GM12878 (cell line): ENCODE measurements at regions not wholly inside any gene's neighbourhood (a gene's known extent, or its start where the extent isn't known, plus 50 kb on each side); places are given as distances from the start of the nearest gene placed in this dataset.

Source experiments
- ATAC-seq: fragments of 200-7000 bp; cut with Tn5 transposase; 3 replicates; pipeline ENCODE4 v1.9.1; 2020; ENCODE audit warnings: mild to moderate bottlenecking, moderate library complexity
- BruUV-seq: library from RNA; stranded (reverse); fragments of 400-500 nt; replicated peaks from 2 replicates; lab custom pipeline; 2021; lab: Mats Ljungman, UMichigan
- CTCF ChIA-PET: fragments of 300-600 bp; sonication (Branson Sonifier 250); formaldehyde crosslinking; extraction: SDS; loops from one replicate; lab custom pipeline; 2021; ENCODE audit warnings: inconsistent platforms; lab: Yijun Ruan, JAX
- POLR2A ChIA-PET: fragments of 350-600 bp; formaldehyde crosslinking; extraction: SDS; loops from one replicate; lab custom pipeline; 2021; ENCODE audit warnings: inconsistent platforms; lab: Charles Lee
- RAD21 ChIA-PET: fragments of 300-600 bp; sonication (Branson Sonifier 250); formaldehyde crosslinking; loops from one replicate; lab custom pipeline; 2023; ENCODE audit warnings: antibody characterized with exemption; ENCODE audit not compliant: unreplicated experiment; lab: Charles Lee
- SMC1A ChIA-PET: fragments of 300-600 bp; sonication (Branson Sonifier 250); formaldehyde crosslinking; loops from one replicate; lab custom pipeline; 2023; ENCODE audit not compliant: unreplicated experiment, uncharacterized antibody; lab: Charles Lee
- DNase-seq: peaks from one replicate; pipeline ENCODE4 v3.0.0-alpha.2; 2011; ENCODE audit warnings: low read depth, low spot score
- FAIRE-seq: peaks from 3 replicates; lab custom pipeline; 2011; peaks lifted over from hg19 to GRCh38; lab: Jason Lieb, UNC
- H2AFZ ChIP-seq: 2 replicates; pipeline ENCODE4 v1.6.0; 2011; ENCODE audit warnings: low read depth, low read length, control low read depth; ENCODE audit not compliant: control insufficient read depth
- H3K27ac ChIP-seq: 2 replicates; pipeline ENCODE4 v1.5.1; 2011; ENCODE audit warnings: control low read depth; ENCODE audit not compliant: control insufficient read depth, insufficient read depth
- H3K27me3 ChIP-seq, 2 experiments: replicated peaks in 1 of 2; 2 replicates each; pipeline versions ENCODE4 v1.6.0 to v1.6.1; 2011; ENCODE audit warnings: low read length in 1 of 2; ENCODE audit not compliant: control insufficient read depth in 2 of 2, insufficient read depth in 2 of 2
- H3K36me3 ChIP-seq, 2 experiments: 2 replicates each; pipeline ENCODE4 v1.5.1; 2011; ENCODE audit warnings: low read length in 1 of 2; ENCODE audit not compliant: control insufficient read depth in 2 of 2, insufficient read depth in 2 of 2
- H3K4me1 ChIP-seq: 2 replicates; pipeline ENCODE4 v1.6.1; 2011; ENCODE audit warnings: mild to moderate bottlenecking, low read length, moderate library complexity, mixed read lengths; ENCODE audit not compliant: control insufficient read depth, insufficient read depth
- H3K4me2 ChIP-seq: 2 replicates; pipeline ENCODE4 v1.6.0; 2011; ENCODE audit warnings: control low read depth; ENCODE audit not compliant: control insufficient read depth, insufficient read depth
- H3K4me3 ChIP-seq: fragments of 200-600 bp; sonication (generic); 2 replicates; pipeline ENCODE4 v1.5.1; 2016
- H3K79me2 ChIP-seq: 2 replicates; pipeline ENCODE4 v1.6.0; 2011; ENCODE audit warnings: low read length; ENCODE audit not compliant: control insufficient read depth, insufficient read depth
- H3K9ac ChIP-seq: 2 replicates; pipeline ENCODE4 v1.8.0; 2011; ENCODE audit warnings: low read length, control low read depth, mixed read lengths; ENCODE audit not compliant: control insufficient read depth, insufficient read depth
- H3K9me3 ChIP-seq: replicated peaks from 3 replicates; pipeline ENCODE4 v1.5.1; 2011; ENCODE audit warnings: mild to moderate bottlenecking, low read length; ENCODE audit not compliant: control insufficient read depth, insufficient read depth
- H4K20me1 ChIP-seq: 2 replicates; pipeline ENCODE4 v1.6.0; 2011; ENCODE audit not compliant: control insufficient read depth, insufficient read depth
- EED ChIP-seq: sonication (generic); IDR thresholded peaks from 2 replicates; pipeline ENCODE4 v1.6.1; 2016; ENCODE audit warnings: antibody characterized with exemption, low read depth
- GATAD2B ChIP-seq: fragments of 450-650 bp; conservative IDR thresholded peaks from 2 replicates; pipeline ENCODE4 v1.6.1; 2017; ENCODE audit warnings: low read depth, mild to moderate bottlenecking, moderate library complexity
- MXI1 ChIP-seq: fragments of 150-350 bp; IDR thresholded peaks from 2 replicates; pipeline ENCODE4 v1.6.1; 2011; ENCODE audit warnings: low read depth, mild to moderate bottlenecking, inconsistent platforms, low read length, improper control_type of control experiment
- NFYB ChIP-seq: IDR thresholded peaks from 2 replicates; pipeline ENCODE4 v1.6.1; 2011; ENCODE audit warnings: low read depth, mild to moderate bottlenecking, low read length, improper control_type of control experiment, moderate library complexity; ENCODE audit not compliant: insufficient read depth
- RUNX3 ChIP-seq: IDR thresholded peaks from 2 replicates; pipeline ENCODE4 v1.6.1; 2012; ENCODE audit warnings: low read length, inconsistent platforms
- WGBS: methylation state at CpG from one replicate; pipeline ENCODE4 v1.1.6; 2016; ENCODE audit warnings: low lambda C conversion rate; ENCODE audit not compliant: insufficient replicate concordance, insufficient coverage; ENCODE audit errors: missing lambda C conversion rate; 5-methylcytosine and 5-hydroxymethylcytosine counted together
- in situ Hi-C: fragments of 300-500 bp; cut with MboI; formaldehyde crosslinking; loops from 9 replicates; pipeline ENCODE4 v1.14.3; 2018; ENCODE audit warnings: mixed read lengths
- intact Hi-C: fragments of 100-400 bp; cut with micrococcal nuclease; formaldehyde crosslinking; loops from one replicate; pipeline ENCODE4 v1.14.2; 2022; ENCODE audit not compliant: unreplicated experiment
- TF ChIP-seq, protein P1 (sequence below): fragments of 150-350 bp; IDR thresholded peaks from 2 replicates; pipeline ENCODE4 v1.6.1; 2014; ENCODE audit warnings: mild to moderate bottlenecking, low read depth, low read length

DNA sequence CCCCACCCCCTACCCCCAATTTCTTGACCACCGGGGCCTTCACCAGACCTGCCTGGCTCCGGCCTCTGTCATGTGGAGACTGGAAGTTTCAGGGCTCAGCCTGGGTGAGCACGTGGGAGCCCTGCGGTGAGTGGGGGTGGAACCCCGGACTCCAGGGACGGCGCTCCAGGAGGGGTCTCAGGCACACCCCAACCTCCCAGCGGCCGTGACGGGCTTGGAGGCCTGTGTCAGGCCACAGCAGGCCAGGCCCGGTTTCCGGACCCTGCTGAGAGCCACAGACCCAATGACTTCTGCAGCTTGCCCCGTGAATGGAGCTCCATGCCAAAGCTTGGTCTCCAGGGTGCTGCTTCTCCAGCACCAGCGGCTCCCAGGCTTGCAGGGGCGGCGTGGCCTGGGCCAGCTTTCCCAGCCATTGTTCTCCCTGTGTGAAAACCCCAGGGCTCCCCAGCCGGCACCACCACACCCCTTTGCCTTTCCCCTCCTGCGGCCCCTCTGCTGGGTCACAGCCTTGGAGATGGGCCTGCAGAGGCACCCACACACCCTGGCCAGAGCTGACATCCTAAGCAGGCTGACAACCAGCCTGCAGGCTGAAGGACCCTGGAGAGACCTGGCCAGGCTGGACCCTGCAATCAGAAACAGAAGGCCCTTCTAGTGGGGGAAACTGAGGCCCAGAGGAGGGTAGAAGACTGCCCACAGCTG lies 186.2 kb upstream of the C14orf180 start:
- no TSS peak for BruUV-seq
- SMC1A ChIA-PET, result no interaction called here

DNA sequence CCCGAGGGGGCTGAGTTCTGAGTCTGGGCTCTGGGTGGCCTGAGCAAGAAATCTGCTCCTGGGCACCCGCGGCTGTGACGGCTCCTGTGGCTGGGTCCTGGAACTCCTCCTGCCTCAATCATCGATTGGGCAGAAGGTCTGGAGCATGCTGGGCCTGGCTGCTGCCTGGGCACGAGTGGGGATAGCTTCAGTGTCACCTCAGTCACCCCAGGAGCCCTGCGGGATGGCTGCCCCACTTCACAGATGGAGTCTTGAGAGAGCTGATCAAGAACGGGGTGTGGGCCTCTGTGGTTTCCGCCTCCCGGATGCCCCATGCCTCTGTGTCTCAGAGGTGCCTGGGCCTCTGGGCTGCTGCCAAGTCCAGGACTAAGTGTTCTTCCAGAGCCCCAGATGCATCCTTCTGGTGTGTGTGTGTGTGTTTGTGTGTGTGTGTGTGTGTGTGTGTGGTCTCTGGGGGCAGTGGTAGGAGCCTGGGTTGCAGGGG lies 185.6 kb upstream of the C14orf180 start:
- BruUV-seq, result no TSS peak
- peak; percentile 57 for FAIRE-seq

More for the DNA sequence above, 186.2 kb upstream of the C14orf180 start:
- no peak overlapping the region for H3K27ac ChIP-seq
- H3K27me3 ChIP-seq, result no peaks in the 10 kb centered on the region; a peak in 1 of 4 replicates
- H3K4me2 ChIP-seq, result no peak overlapping the region; the same call in 1 of the 2 replicates
- H3K36me3 ChIP-seq, result no peaks in the 10 kb centered on the region
- no peak for DNase-seq
- ATAC-seq, result no peak
- ChIA-PET CTCF (interaction anchor here (0.6 kb wide), 1 partner anchor 873 kb away, joined by 3 read pairs; no protein-coding TSS in a partner anchor), RAD21 (no interaction called here), POLR2A (no interaction called here)
- peaks cover 16% of the 10 kb centered on the region for H3K4me1 ChIP-seq
- intact Hi-C loops, result no loop called here
- no peak overlapping the region for H3K9ac ChIP-seq
- no peaks in the 10 kb centered on the region for H3K79me2 ChIP-seq
- H3K4me3 ChIP-seq, result no peak overlapping the region
- no peak for FAIRE-seq
- WGBS, result 64% methylated on average over 15 of the region's 18 CpGs
- TF ChIP-seq MXI1 (no peak), NFYB (no peak), GATAD2B (no peak)
- no peaks in the 10 kb centered on the region; the same call in 2 of the 3 replicates for H3K9me3 ChIP-seq
- in situ Hi-C loops, result no loop called here
- peak overlapping the region; percentile 37; the same call in 1 of the 2 replicates for H2AFZ ChIP-seq
- H4K20me1 ChIP-seq, result no peaks in the 10 kb centered on the region

More for the DNA sequence above, 185.6 kb upstream of the C14orf180 start:
- Histone ChIP-seq H2AFZ (peak overlapping the region; percentile 37), H3K4me2 (peak overlapping the region; percentile 38), H3K4me1 (peaks cover 16% of the 10 kb centered on the region), H3K9me3 (no peaks in the 10 kb centered on the region; the same call in 2 of the 3 replicates), H3K36me3 (no peaks in the 10 kb centered on the region), H3K4me3 (no peak overlapping the region), H3K9ac (no peak overlapping the region), H3K27me3 (no peaks in the 10 kb centered on the region; a peak in 1 of 4 replicates), H3K27ac (no peak overlapping the region), H3K79me2 (no peaks in the 10 kb centered on the region), H4K20me1 (no peaks in the 10 kb centered on the region)
- ChIA-PET POLR2A (no interaction called here), SMC1A (no interaction called here), CTCF (no interaction called here), RAD21 (no interaction called here)
- WGBS, result 8% methylated on average over 10 of the region's 10 CpGs
- no peak for DNase-seq
- intact Hi-C loops (no loop called here), in situ Hi-C loops (no loop called here)
- 0 out of 2 replicates have a peak, but pooled peaks have one; percentile 20 for TF ChIP-seq EED
- peak; percentile 63 for TF ChIP-seq RUNX3
- TF ChIP-seq, protein P1, sequence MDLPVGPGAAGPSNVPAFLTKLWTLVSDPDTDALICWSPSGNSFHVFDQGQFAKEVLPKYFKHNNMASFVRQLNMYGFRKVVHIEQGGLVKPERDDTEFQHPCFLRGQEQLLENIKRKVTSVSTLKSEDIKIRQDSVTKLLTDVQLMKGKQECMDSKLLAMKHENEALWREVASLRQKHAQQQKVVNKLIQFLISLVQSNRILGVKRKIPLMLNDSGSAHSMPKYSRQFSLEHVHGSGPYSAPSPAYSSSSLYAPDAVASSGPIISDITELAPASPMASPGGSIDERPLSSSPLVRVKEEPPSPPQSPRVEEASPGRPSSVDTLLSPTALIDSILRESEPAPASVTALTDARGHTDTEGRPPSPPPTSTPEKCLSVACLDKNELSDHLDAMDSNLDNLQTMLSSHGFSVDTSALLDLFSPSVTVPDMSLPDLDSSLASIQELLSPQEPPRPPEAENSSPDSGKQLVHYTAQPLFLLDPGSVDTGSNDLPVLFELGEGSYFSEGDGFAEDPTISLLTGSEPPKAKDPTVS, result no peak
- peak; percentile 75 for ATAC-seq
